ENCODE measurements at regions not wholly inside any gene's neighbourhood (a gene's known extent, or its start where the extent isn't known, plus 50 kb on each side); places are given as distances from the start of the nearest gene placed in this dataset.

GRCh38 chr11:116162086-116162885 is 610.5 kb downstream of the BUD13 start:
- no peaks in the 10 kb centered on the region for H3K9me3 ChIP-seq
- H3K4me3 ChIP-seq, result no peak overlapping the region
- no peaks in the 10 kb centered on the region for H3K36me3 ChIP-seq
- DNase-seq, result no peak
- no peak for TF ChIP-seq POLR2AphosphoS5 (IDR thresholded peaks at IDR 0.05)
- TF ChIP-seq, protein P1, sequence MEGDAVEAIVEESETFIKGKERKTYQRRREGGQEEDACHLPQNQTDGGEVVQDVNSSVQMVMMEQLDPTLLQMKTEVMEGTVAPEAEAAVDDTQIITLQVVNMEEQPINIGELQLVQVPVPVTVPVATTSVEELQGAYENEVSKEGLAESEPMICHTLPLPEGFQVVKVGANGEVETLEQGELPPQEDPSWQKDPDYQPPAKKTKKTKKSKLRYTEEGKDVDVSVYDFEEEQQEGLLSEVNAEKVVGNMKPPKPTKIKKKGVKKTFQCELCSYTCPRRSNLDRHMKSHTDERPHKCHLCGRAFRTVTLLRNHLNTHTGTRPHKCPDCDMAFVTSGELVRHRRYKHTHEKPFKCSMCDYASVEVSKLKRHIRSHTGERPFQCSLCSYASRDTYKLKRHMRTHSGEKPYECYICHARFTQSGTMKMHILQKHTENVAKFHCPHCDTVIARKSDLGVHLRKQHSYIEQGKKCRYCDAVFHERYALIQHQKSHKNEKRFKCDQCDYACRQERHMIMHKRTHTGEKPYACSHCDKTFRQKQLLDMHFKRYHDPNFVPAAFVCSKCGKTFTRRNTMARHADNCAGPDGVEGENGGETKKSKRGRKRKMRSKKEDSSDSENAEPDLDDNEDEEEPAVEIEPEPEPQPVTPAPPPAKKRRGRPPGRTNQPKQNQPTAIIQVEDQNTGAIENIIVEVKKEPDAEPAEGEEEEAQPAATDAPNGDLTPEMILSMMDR (IDR thresholded peaks at IDR 0.05), result no peak
- no peak for TF ChIP-seq EP300 (IDR thresholded peaks at IDR 0.05)
- TF ChIP-seq POLR2A (IDR thresholded peaks at IDR 0.05), result no peak
- no peak overlapping the region for H3K27ac ChIP-seq
- intact Hi-C loops (cut with DNase I), result no loop called here
- H3K4me1 ChIP-seq, result no peaks in the 10 kb centered on the region
- peaks cover 0 to 7% (median 0%) of the 10 kb centered on the region in 3 donors for H3K27me3 ChIP-seq
- WGBS, 2 donors, result 66 to 70% methylated on average over 20 of the region's 20 CpGs

- H3K27ac ChIP-seq, result no peak overlapping the region
- no peaks in the 10 kb centered on the region for H3K27me3 ChIP-seq
- H3K9me3 ChIP-seq, result peaks cover 0 to 2% (median 0%) of the 10 kb centered on the region in 4 donors
- intact Hi-C loops (cut with DNase I), result no loop called here
- no peaks in the 10 kb centered on the region for H3K4me1 ChIP-seq
- no peaks in the 10 kb centered on the region for H3K36me3 ChIP-seq
- TF ChIP-seq EP300 (IDR thresholded peaks at IDR 0.05), result no peak
- TF ChIP-seq POLR2AphosphoS5 (IDR thresholded peaks at IDR 0.05), result no peak
- TF ChIP-seq, protein P1 (IDR thresholded peaks at IDR 0.05), result no peak
- no peak for DNase-seq
- H3K4me3 ChIP-seq, result no peak overlapping the region
- 83 to 86% methylated on average over 2 of the region's 2 CpGs for WGBS, 2 donors
Observed at GRCh38 chr11:116148645-116149044, 624.1 kb downstream of the BUD13 start.

DNA sequence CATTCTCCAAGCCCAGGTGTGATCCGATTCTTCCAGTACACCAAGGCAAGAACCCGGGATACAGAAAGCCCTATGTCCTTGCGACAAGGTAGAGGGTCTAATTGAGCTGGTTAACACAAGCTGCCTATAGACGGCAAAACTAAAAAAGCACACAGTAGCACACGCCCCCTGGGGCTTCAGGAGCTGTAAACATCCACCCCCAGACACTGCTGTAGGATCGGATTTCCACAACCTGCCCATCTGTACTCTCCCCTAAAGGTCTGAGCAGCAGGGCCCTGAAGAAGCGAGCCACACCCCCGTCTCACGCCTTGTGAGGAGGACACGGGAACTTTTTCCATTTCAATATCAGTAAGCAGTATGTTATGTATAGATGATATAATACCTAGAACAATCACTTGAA is 624.7 kb downstream of the BUD13 start:
- no peak for DNase-seq
- Histone ChIP-seq H3K4me3 (no peak overlapping the region), H3K4me1 (no peaks in the 10 kb centered on the region), H3K27me3 (no peaks in the 10 kb centered on the region), H3K9me3 (peaks cover 0 to 2% (median 0%) of the 10 kb centered on the region in 4 donors), H3K36me3 (no peaks in the 10 kb centered on the region), H3K27ac (no peak overlapping the region)
- WGBS, 2 donors, result 63 to 84% methylated on average over 10 of the region's 10 CpGs
- TF ChIP-seq EP300 (IDR thresholded peaks at IDR 0.05), result no peak
- TF ChIP-seq POLR2A (IDR thresholded peaks at IDR 0.05), result no peak
- TF ChIP-seq, protein P1 (IDR thresholded peaks at IDR 0.05), result no peak
- intact Hi-C loops (cut with DNase I), result no loop called here

DNA sequence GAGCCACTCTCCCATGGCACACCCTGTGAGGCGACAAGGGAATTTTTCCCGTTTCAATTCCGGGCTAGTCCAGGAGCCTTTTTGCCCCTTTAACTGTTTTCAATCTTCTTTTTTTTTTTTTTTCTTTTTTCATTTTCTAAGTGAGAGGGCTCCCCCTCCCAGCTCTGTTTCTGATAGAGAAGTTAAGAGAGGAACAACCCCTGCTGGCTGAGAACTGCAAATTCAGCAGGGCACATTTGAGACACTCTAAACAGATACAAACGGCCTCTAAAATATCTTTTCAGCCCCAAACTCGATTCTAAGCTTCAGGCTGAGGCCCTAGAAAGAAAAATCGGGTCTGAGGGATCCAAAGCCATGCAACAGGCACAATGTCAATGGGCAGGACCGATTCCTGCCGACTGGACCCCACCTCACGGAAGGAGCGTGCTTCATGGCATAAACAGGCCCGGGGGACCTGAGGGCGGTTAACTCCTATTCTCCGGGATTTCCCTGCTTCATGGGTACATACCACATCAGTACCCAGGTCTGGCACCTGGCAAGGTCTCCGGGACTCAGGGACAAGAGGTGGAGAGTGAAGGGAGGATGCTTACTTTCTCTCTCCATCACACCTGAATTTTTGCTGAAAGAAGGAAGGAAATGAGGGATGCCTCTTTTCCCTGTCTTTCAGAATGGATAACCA is 627.5 kb downstream of the BUD13 start:
- H3K4me3 ChIP-seq, result no peak overlapping the region
- H3K9me3 ChIP-seq, result peaks cover 0 to 2% (median 0%) of the 10 kb centered on the region in 4 donors
- no peaks in the 10 kb centered on the region for H3K27me3 ChIP-seq
- TF ChIP-seq EP300 (IDR thresholded peaks at IDR 0.05) (no peak), POLR2A (IDR thresholded peaks at IDR 0.05) (no peak)
- TF ChIP-seq, protein P1 (IDR thresholded peaks at IDR 0.05), result no peak
- 90 to 91% methylated on average over 14 of the region's 14 CpGs for WGBS, 2 donors
- intact Hi-C loops (cut with DNase I), result no loop called here
- no peaks in the 10 kb centered on the region for H3K4me1 ChIP-seq
- DNase-seq, result no peak
- no peaks in the 10 kb centered on the region for H3K36me3 ChIP-seq
- no peak overlapping the region for H3K27ac ChIP-seq
